HepG2 (cell line): ENCODE measurements at regions not wholly inside any gene's neighbourhood (a gene's known extent, or its start where the extent isn't known, plus 50 kb on each side); places are given as distances from the start of the nearest gene placed in this dataset.

ENCODE experiments used
- ATAC-seq: fragments of 200-7000 bp; cut with Tn5 transposase; 3 replicates; pipeline ENCODE4 v1.9.1; 2020; ENCODE audit warnings: mild to moderate bottlenecking, moderate library complexity
- BruUV-seq: library from RNA; stranded (reverse); fragments of 400-500 nt; replicated peaks from 2 replicates; lab custom pipeline; 2021; lab: Mats Ljungman, UMichigan
- CTCF ChIA-PET: fragments of 300-600 bp; formaldehyde crosslinking; extraction: SDS; loops from one replicate; lab custom pipeline; 2021; ENCODE audit warnings: low total read pairs, inconsistent platforms, low intra/inter-chr PET ratio; lab: Yijun Ruan, JAX
- POLR2A ChIA-PET: fragments of 350-600 bp; sonication (Branson Sonifier 250); formaldehyde crosslinking; loops from one replicate; lab custom pipeline; 2020; ENCODE audit warnings: antibody characterized with exemption, inconsistent platforms; lab: Yijun Ruan, JAX
- DNase-seq: peaks from one replicate; pipeline ENCODE4 v3.0.0-alpha.2; 2015; ENCODE audit warnings: low spot score
- FAIRE-seq: peaks from 3 replicates; lab custom pipeline; 2011; peaks lifted over from hg19 to GRCh38; lab: Jason Lieb, UNC
- H2AFZ ChIP-seq: one replicate; pipeline ENCODE4 v1.6.1; 2011; ENCODE audit warnings: low read length, inconsistent platforms
- H3K27ac ChIP-seq: fragments of 300-600 bp; 3 replicates; pipeline ENCODE4 v1.8.0; 2011; ENCODE audit warnings: mixed run types, mild to moderate bottlenecking, mixed read lengths, low read length, inconsistent platforms; ENCODE audit not compliant: insufficient read depth; ENCODE audit errors: extremely low read length
- H3K27me3 ChIP-seq, 2 experiments: fragments of 200-600 bp in 1 of 2; 2 replicates in 1 of 2; 3 replicates in 1 of 2; pipeline versions ENCODE4 v1.6.0 to v1.8.0; 2011; ENCODE audit warnings: low read length in 2 of 2, mild to moderate bottlenecking in 2 of 2, moderate library complexity in 2 of 2, inconsistent platforms in 1 of 2; ENCODE audit not compliant: insufficient read depth in 2 of 2, control insufficient read depth in 1 of 2
- H3K36me3 ChIP-seq, 2 experiments: fragments of 200-600 bp in 1 of 2; replicated peaks in 1 of 2; 2 replicates in 1 of 2; 3 replicates in 1 of 2; pipeline versions ENCODE4 v1.5.1 to v1.8.0; 2011; ENCODE audit warnings: low read length in 2 of 2, inconsistent platforms in 1 of 2; ENCODE audit not compliant: insufficient read depth in 2 of 2, control insufficient read depth in 1 of 2
- H3K4me1 ChIP-seq: 2 replicates; pipeline ENCODE4 v1.5.1; 2012; ENCODE audit warnings: low read length, inconsistent platforms; ENCODE audit not compliant: insufficient read depth
- H3K4me2 ChIP-seq: 2 replicates; pipeline ENCODE4 v1.6.0; 2011; ENCODE audit warnings: low read depth, low read length, inconsistent platforms
- H3K4me3 ChIP-seq, 3 experiments: fragments of 200-600 bp in 1 of 3; sonication (generic), shearing (Covaris generic) in 1 of 3; replicated peaks in 1 of 3; 2 replicates each; pipeline ENCODE4 v1.5.1; 2011 to 2016; ENCODE audit warnings: low read length in 3 of 3, inconsistent platforms in 2 of 3, low read depth in 2 of 3, mild to moderate bottlenecking in 2 of 3, control low read depth in 1 of 3, mixed read lengths in 1 of 3; ENCODE audit not compliant: insufficient read depth in 1 of 3
- H3K79me2 ChIP-seq: one replicate; pipeline ENCODE4 v1.6.1; 2011; ENCODE audit warnings: low read length, inconsistent platforms; ENCODE audit not compliant: insufficient read depth
- H3K9ac ChIP-seq: 2 replicates; pipeline ENCODE4 v1.6.0; 2011; ENCODE audit warnings: mild to moderate bottlenecking, low read depth, low read length, inconsistent platforms; ENCODE audit not compliant: insufficient read depth
- H3K9me3 ChIP-seq: 2 replicates; pipeline ENCODE4 v1.5.1; 2012; ENCODE audit warnings: mild to moderate bottlenecking, low read length
- H4K20me1 ChIP-seq: 2 replicates; pipeline ENCODE4 v1.6.0; 2011; ENCODE audit warnings: inconsistent platforms, mild to moderate bottlenecking, low read length, moderate library complexity; ENCODE audit not compliant: insufficient read depth
- ARNTL ChIP-seq: sonication (generic); formaldehyde crosslinking; IDR thresholded peaks from 2 replicates; pipeline ENCODE4 v1.4.0; 2020; ENCODE audit warnings: mild to moderate bottlenecking, missing genetic modification reagents
- BRD4 ChIP-seq: sonication (generic); formaldehyde crosslinking; IDR thresholded peaks from 2 replicates; pipeline ENCODE4 v1.4.0; 2020; ENCODE audit warnings: missing genetic modification reagents
- CENPX ChIP-seq: sonication (generic); formaldehyde crosslinking; IDR thresholded peaks from 2 replicates; pipeline ENCODE4 v1.9.0; 2021; ENCODE audit warnings: mild to moderate bottlenecking, missing genetic modification reagents, moderate library complexity
- FOXC1 ChIP-seq: sonication (generic); formaldehyde crosslinking; IDR thresholded peaks from 2 replicates; pipeline ENCODE4 v1.8.0; 2022; ENCODE audit warnings: mild to moderate bottlenecking, missing genetic modification reagents, borderline replicate concordance
- HOXA5 ChIP-seq: sonication (generic); formaldehyde crosslinking; IDR thresholded peaks from 2 replicates; pipeline ENCODE4 v1.4.0; 2020; ENCODE audit warnings: missing genetic modification reagents
- KDM6A ChIP-seq: IDR thresholded peaks from 2 replicates; pipeline ENCODE4 v1.6.1; 2016; ENCODE audit warnings: low read depth
- MAF1 ChIP-seq: sonication (generic); formaldehyde crosslinking; IDR thresholded peaks from 2 replicates; pipeline ENCODE4 v1.5.0; 2020; ENCODE audit warnings: missing genetic modification reagents, borderline replicate concordance
- MAFF ChIP-seq: IDR thresholded peaks from 2 replicates; pipeline ENCODE4 v1.6.1; 2011; ENCODE audit warnings: low read depth, low read length, improper control_type of control experiment
- MED13 ChIP-seq: sonication (generic); formaldehyde crosslinking; IDR thresholded peaks from 2 replicates; pipeline ENCODE4 v1.5.0; 2020; ENCODE audit warnings: missing genetic modification reagents
- RFXAP ChIP-seq: sonication (generic); formaldehyde crosslinking; IDR thresholded peaks from 2 replicates; pipeline ENCODE4 v1.4.0; 2020; ENCODE audit warnings: missing genetic modification reagents, borderline replicate concordance
- TP53 ChIP-seq: sonication (generic); formaldehyde crosslinking; conservative IDR thresholded peaks from 2 replicates; pipeline ENCODE4 v1.4.0; 2020; ENCODE audit warnings: missing genetic modification reagents
- ZBTB3 ChIP-seq: sonication (generic); formaldehyde crosslinking; IDR thresholded peaks from 2 replicates; pipeline ENCODE4 v1.4.0; 2020; ENCODE audit warnings: low read depth, mild to moderate bottlenecking, moderate library complexity, missing genetic modification reagents, borderline replicate concordance
- ZNF563 ChIP-seq: sonication (generic); formaldehyde crosslinking; IDR thresholded peaks from 2 replicates; pipeline ENCODE4 v1.8.0; 2022; ENCODE audit warnings: mild to moderate bottlenecking, moderate library complexity, missing genetic modification reagents
- ZNF775 ChIP-seq: sonication (generic); formaldehyde crosslinking; IDR thresholded peaks from 2 replicates; pipeline ENCODE4 v1.4.0; 2020; ENCODE audit warnings: missing genetic modification reagents, mild to moderate bottlenecking, moderate library complexity, borderline replicate concordance
- WGBS: methylation state at CpG from one replicate; pipeline ENCODE4 v1.1.6; 2017; ENCODE audit warnings: low lambda C conversion rate; 5-methylcytosine and 5-hydroxymethylcytosine counted together
- in situ Hi-C: cut with HindIII; loops from 2 replicates; pipeline ENCODE4 v1.10.0; 2017; ENCODE audit warnings: low pct_unique_long_range_greater_than_20kb; ENCODE audit not compliant: extremely low pct_ligation_motif_present
- intact Hi-C: fragments of 100-400 bp; cut with micrococcal nuclease; formaldehyde crosslinking; loops from one replicate; pipeline ENCODE4 v1.10.0; 2022; ENCODE audit not compliant: unreplicated experiment
- TF ChIP-seq, protein P1 (sequence below): sonication (generic); formaldehyde crosslinking; IDR thresholded peaks from 2 replicates; pipeline ENCODE4 v1.4.0; 2020; ENCODE audit warnings: missing genetic modification reagents

DNA sequence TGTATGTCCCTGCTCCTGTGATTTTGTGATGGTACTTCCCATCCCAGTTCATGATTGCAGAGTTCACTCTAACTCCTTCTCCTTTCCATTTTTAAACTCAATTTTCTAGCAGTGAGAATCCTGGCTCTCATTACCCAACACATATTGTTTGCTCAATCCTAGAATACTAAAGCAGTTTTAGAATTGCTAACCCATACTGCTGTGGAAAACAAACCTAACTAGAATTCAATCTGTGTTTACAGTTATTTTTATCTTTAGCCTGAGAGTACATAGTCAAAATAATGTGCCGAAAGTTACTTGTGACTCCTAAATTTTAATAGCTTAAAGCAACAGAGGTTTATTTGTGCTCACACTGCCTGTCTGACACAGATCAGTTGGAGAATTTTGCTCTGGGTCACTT lies 508.0 kb downstream of the AACS start:
- Histone ChIP-seq H3K27me3 (no peaks in the 10 kb centered on the region), H3K36me3 (no peaks in the 10 kb centered on the region), H3K9ac (no peak overlapping the region), H3K4me1 (no peaks in the 10 kb centered on the region), H3K27ac (no peak overlapping the region), H3K9me3 (peaks cover 6% of the 10 kb centered on the region), H3K79me2 (no peaks in the 10 kb centered on the region), H4K20me1 (no peaks in the 10 kb centered on the region), H2AFZ (no peak overlapping the region), H3K4me2 (no peak overlapping the region), H3K4me3 (no peak overlapping the region)
- FAIRE-seq (no peak), DNase-seq (no peak), ATAC-seq (no peak)
- POLR2A ChIA-PET, result no interaction called here
- intact Hi-C loops (no loop called here), in situ Hi-C loops (no loop called here)
- CTCF ChIA-PET, result no interaction called here
- TF ChIP-seq KDM6A (CRISPR knock-in tag) (no peak), MAFF (no peak), HOXA5 (CRISPR knock-in tag) (no peak), ARNTL (CRISPR knock-in tag) (no peak), MED13 (CRISPR knock-in tag) (no peak), MAF1 (CRISPR knock-in tag) (no peak), ZNF563 (CRISPR knock-in tag) (no peak), FOXC1 (CRISPR knock-in tag) (no peak), ZBTB3 (CRISPR knock-in tag) (no peak), CENPX (CRISPR knock-in tag) (no peak), RFXAP (CRISPR knock-in tag) (no peak), TP53 (CRISPR knock-in tag) (no peak), ZNF775 (CRISPR knock-in tag) (no peak), BRD4 (CRISPR knock-in tag) (no peak)
- TF ChIP-seq, protein P1, sequence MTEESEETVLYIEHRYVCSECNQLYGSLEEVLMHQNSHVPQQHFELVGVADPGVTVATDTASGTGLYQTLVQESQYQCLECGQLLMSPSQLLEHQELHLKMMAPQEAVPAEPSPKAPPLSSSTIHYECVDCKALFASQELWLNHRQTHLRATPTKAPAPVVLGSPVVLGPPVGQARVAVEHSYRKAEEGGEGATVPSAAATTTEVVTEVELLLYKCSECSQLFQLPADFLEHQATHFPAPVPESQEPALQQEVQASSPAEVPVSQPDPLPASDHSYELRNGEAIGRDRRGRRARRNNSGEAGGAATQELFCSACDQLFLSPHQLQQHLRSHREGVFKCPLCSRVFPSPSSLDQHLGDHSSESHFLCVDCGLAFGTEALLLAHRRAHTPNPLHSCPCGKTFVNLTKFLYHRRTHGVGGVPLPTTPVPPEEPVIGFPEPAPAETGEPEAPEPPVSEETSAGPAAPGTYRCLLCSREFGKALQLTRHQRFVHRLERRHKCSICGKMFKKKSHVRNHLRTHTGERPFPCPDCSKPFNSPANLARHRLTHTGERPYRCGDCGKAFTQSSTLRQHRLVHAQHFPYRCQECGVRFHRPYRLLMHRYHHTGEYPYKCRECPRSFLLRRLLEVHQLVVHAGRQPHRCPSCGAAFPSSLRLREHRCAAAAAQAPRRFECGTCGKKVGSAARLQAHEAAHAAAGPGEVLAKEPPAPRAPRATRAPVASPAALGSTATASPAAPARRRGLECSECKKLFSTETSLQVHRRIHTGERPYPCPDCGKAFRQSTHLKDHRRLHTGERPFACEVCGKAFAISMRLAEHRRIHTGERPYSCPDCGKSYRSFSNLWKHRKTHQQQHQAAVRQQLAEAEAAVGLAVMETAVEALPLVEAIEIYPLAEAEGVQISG (CRISPR knock-in tag), result no peak
- no TSS peak for BruUV-seq
- 65% methylated on average over 1 of the region's 1 CpG for WGBS
